ENCODE measurements at regions not wholly inside any gene's neighbourhood (a gene's known extent, or its start where the extent isn't known, plus 50 kb on each side); places are given as distances from the start of the nearest gene placed in this dataset.
"Not testable (repeated sequence)": the region's sequence is repeated elsewhere in the genome, so short reads cannot be mapped to it uniquely, and the experiment has no call there.

GRCh38 chr5:89060768-89061167, 177.8 kb upstream of the MEF2C start:
- DNase-seq (ENCODE audit: low read depth) = no peak
- no peak overlapping the region for H3K4me3 ChIP-seq (ENCODE audit: low read length)
- TF ChIP-seq, protein P1, sequence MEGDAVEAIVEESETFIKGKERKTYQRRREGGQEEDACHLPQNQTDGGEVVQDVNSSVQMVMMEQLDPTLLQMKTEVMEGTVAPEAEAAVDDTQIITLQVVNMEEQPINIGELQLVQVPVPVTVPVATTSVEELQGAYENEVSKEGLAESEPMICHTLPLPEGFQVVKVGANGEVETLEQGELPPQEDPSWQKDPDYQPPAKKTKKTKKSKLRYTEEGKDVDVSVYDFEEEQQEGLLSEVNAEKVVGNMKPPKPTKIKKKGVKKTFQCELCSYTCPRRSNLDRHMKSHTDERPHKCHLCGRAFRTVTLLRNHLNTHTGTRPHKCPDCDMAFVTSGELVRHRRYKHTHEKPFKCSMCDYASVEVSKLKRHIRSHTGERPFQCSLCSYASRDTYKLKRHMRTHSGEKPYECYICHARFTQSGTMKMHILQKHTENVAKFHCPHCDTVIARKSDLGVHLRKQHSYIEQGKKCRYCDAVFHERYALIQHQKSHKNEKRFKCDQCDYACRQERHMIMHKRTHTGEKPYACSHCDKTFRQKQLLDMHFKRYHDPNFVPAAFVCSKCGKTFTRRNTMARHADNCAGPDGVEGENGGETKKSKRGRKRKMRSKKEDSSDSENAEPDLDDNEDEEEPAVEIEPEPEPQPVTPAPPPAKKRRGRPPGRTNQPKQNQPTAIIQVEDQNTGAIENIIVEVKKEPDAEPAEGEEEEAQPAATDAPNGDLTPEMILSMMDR (IDR thresholded peaks at IDR 0.05; ENCODE audit: insufficient read depth, low read depth, low read length, missing control alignments) = no peak

DNA sequence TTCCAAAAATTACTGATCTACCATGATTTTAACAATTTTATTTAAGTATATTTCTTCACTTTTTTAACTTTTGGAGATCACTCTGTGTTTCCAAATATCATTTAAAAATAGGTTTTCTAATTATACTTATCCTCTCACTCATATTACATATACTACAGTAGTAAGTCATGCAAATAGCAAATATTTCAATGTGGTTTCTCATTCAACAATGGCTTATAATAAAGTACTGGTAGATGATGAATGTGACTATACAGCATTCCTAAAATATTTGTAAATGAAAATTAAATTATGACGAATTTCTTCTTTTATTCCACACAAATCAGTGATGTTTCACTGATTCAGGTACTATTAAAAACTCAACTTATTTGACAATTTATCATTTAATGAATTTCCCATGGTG, 176.3 kb upstream of the MEF2C start:
- no peak for DNase-seq (ENCODE audit: low read depth)
- TF ChIP-seq, protein P1 (IDR thresholded peaks at IDR 0.05; ENCODE audit: insufficient read depth, low read depth, low read length, missing control alignments) = no peak
- H3K4me3 ChIP-seq (ENCODE audit: low read length) = no peak overlapping the region

- DNase-seq (ENCODE audit: low read depth) = no peak
- no peak overlapping the region for H3K4me3 ChIP-seq (ENCODE audit: low read length)
- TF ChIP-seq, protein P1 (IDR thresholded peaks at IDR 0.05; ENCODE audit: insufficient read depth, low read depth, low read length, missing control alignments) = no peak
These were observed 172.7 kb upstream of the MEF2C start for GRCh38 chr5:89055695-89056085.

DNA sequence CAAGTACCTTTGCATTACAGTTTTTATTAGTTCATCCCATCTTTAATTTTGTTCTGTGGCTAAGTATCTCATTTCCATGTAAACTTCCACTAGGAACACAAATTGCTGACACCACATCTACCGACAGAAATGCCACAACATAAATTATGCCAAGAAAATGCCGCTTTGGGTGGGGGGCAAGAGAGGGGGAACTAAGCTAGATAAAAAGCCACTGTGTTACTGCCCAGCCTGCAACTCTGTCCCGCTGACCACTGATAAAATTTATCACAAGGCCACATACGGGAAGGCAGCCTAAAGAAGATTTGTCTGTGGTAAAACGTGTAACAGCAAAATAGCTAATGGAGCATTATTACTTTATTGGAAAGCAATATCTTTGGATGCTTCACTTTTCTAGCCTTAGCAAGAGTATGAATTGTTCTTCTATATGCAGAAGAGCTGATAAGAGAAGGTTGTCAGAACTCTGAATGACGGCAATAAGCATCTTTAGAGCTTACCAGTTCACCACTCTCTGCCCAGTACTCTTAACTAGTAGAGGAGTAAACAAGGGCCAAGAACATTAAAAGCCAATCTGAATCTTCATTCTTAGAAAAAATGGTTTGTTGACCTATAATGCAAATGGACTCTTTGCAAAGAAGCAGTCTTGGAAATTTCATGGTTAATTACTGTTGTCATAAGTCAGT, 172.2 kb upstream of the MEF2C start:
- no peak for DNase-seq (ENCODE audit: low read depth)
- no peak overlapping the region for H3K4me3 ChIP-seq (ENCODE audit: low read length)
- TF ChIP-seq, protein P1 (IDR thresholded peaks at IDR 0.05; ENCODE audit: insufficient read depth, low read depth, low read length, missing control alignments) = no peak

DNA sequence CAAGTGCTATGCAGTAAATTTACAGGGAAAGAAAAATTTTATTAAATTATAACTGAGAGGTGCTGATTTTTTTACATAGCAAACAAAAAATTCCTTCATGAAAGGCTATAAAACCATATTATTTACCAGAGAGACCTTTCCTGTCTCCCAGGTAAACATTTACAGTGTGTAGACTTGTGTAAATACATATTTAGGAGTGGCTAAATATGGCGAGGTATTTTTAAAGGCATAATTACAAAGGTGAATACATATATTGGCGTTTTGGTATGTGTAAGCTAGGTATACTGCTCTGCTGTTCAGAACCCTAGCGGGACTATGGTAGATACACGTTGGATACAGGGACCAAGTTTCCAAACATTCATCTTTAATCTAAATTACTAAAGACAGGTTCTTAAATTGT, 170.6 kb upstream of the MEF2C start:
- H3K4me3 ChIP-seq (ENCODE audit: low read length) = no peak overlapping the region
- TF ChIP-seq, protein P1 (IDR thresholded peaks at IDR 0.05; ENCODE audit: insufficient read depth, low read depth, low read length, missing control alignments) = no peak
- DNase-seq (ENCODE audit: low read depth) = no peak

DNA sequence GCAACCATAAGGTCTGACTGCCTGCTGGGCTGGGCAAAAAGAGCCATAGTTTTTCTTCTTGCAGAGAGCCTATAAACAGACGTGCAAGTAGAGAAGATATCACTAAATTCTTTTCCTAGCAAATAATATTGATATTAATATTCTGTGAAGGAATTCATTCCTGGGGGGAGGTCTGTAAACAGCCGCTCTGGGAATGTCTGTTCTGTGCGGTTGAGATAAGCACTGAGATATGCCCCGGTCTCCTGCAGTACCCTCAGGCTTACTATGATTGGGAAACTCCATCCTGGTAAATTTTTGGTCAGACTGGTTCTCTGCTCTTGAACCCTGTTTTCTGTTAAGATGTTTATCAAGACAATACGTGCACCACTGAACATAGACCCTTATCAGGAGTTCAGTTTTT, 167.1 kb upstream of the MEF2C start:
- not testable (repeated sequence) for DNase-seq (ENCODE audit: low read depth); H3K4me3 ChIP-seq (ENCODE audit: low read length)

DNA sequence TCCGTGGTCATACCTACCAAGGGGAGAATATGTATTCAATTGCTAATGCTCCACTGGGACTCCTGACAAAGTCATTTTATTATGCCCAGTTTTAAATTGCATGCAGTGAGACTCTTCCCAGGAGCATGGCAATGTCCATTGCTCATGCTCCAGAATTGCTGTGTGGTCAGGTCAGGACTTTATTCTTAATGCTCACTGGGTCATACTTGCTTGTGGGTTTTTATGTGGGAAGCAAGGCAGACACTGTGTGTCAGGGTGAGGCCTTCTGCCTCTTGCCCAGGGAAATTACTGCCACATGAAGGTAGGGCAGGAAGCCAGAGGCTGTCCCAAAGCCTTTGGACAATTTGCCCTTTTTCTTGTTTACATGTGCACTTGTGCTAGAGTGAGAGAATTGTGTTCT, 164.6 kb upstream of the MEF2C start:
- no peak overlapping the region for H3K4me3 ChIP-seq (ENCODE audit: low read length)
- DNase-seq (ENCODE audit: low read depth) = no peak
- TF ChIP-seq, protein P1 (IDR thresholded peaks at IDR 0.05; ENCODE audit: insufficient read depth, low read depth, low read length, missing control alignments) = no peak
